ENCODE measurements at regions not wholly inside any gene's neighbourhood (a gene's known extent, or its start where the extent isn't known, plus 50 kb on each side); places are given as distances from the start of the nearest gene placed in this dataset.
"Not testable (repeated sequence)": the region's sequence is repeated elsewhere in the genome, so short reads cannot be mapped to it uniquely, and the experiment has no call there.

- Histone ChIP-seq H3K36me3 (no peaks in the 10 kb centered on the region), H3K4me3 (no peak overlapping the region), H3K9me3 (replicated peaks in 1 of 11) (peaks cover 0 to 6% (median 0%) of the 10 kb centered on the region in 11 experiments; a peak in 1 of 22 replicates), H3K9ac (no peak overlapping the region), H3K27me3 (no peaks in the 10 kb centered on the region), H3K4me1 (peaks cover 0 to 5% (median 0%) of the 10 kb centered on the region in 10 experiments; a peak in 1 of 20 replicates), H4K20me1 (no peaks in the 10 kb centered on the region), H3K4me2 (no peak overlapping the region), H3K27ac (no peak overlapping the region)
- TF ChIP-seq Cebpa-rat (IDR thresholded peaks at IDR 0.05): no peak
These were observed 84.6 kb upstream of the DNAH5 start for GRCh38 chr5:14028938-14029584.

- Histone ChIP-seq H3K27ac (no peak overlapping the region), H3K36me3 (no peaks in the 10 kb centered on the region), H4K20me1 (no peaks in the 10 kb centered on the region), H3K4me3 (no peak overlapping the region), H3K9me3 (replicated peaks in 1 of 11) (peaks cover 0 to 6% (median 0%) of the 10 kb centered on the region in 11 experiments; a peak in 1 of 22 replicates), H3K4me1 (peaks cover 0 to 4% (median 0%) of the 10 kb centered on the region in 10 experiments; a peak in 1 of 20 replicates), H3K27me3 (no peaks in the 10 kb centered on the region), H3K9ac (no peak overlapping the region), H3K4me2 (no peak overlapping the region)
- no peak for TF ChIP-seq Cebpa-rat (IDR thresholded peaks at IDR 0.05)
These were observed 83.7 kb upstream of the DNAH5 start for GRCh38 chr5:14028188-14028587.

DNA sequence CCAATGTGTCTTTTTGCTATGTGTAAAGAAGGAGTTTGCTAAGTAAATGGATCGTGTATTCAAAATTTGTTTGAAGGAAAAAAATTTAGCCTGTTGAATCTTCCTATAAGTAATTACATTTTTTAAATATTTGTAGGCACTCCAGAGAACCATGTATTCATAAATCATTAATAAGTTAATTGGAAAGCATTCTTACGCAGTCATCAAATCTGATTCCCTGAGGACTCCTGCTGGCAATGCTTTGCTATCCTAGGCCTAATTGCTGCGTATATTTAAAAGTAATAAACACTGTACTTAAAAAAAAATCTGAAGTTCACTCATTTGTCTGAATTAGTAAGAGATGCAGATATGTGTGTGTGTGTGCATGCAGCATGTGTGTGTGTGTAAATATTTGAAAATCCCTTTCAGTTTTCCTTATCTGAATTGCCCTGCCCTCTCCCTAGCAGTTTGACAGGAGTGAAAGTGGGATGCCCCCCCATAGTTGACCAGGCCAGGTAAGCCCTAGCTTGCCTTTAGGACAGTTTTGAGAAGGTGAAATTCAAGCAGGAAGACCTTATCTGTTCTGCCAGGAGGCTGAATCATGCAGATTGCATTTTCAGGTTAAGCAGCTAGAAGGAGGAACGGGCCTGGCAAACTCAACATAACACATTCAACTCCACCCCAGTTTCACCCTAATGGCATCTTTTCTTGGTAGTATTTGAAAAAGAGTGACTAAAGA, 81.2 kb upstream of the DNAH5 start:
- Histone ChIP-seq H3K4me1 (no peaks in the 10 kb centered on the region), H3K4me3 (no peak overlapping the region), H3K9ac (no peak overlapping the region), H3K4me2 (no peak overlapping the region), H4K20me1 (no peaks in the 10 kb centered on the region), H3K27me3 (no peaks in the 10 kb centered on the region), H3K27ac (no peak overlapping the region), H3K36me3 (no peaks in the 10 kb centered on the region), H3K9me3 (replicated peaks in 1 of 11) (peaks cover 0 to 6% (median 0%) of the 10 kb centered on the region in 11 experiments; a peak in 1 of 22 replicates)
- TF ChIP-seq Cebpa-rat (IDR thresholded peaks at IDR 0.05): no peak

GRCh38 chr5:14022971-14023370, 78.5 kb upstream of the DNAH5 start:
- Histone ChIP-seq H3K4me1 (no peaks in the 10 kb centered on the region), H3K4me2 (no peak overlapping the region), H3K9ac (no peak overlapping the region), H4K20me1 (no peaks in the 10 kb centered on the region), H3K27ac (no peak overlapping the region), H3K4me3 (no peak overlapping the region), H3K9me3 (replicated peaks in 1 of 11) (peaks cover 0 to 10% (median 5%) of the 10 kb centered on the region in 11 experiments; a peak in 3 of 22 replicates), H3K27me3 (no peaks in the 10 kb centered on the region), H3K36me3 (no peaks in the 10 kb centered on the region)
- no peak for TF ChIP-seq Cebpa-rat (IDR thresholded peaks at IDR 0.05)

DNA sequence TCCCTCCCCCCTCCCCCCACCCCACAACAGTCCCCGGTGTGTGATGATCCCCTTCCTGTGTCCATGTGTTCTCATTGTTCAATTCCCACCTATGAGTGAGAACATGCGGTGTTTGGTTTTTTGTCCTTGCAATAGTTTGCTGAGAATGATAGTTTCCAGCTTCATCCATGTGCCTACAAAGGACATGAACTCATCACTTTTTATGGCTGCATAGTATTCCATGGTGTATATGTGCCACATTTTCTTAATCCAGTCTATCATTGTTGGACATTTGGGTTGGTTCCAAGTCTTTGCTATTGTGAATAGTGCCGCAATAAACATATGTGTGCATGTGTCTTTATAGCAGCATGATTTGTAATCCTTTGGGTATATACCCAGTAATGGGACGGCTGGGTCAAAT, 76.5 kb upstream of the DNAH5 start:
- peaks cover 0 to 11% (median 5%) of the 10 kb centered on the region in 11 experiments; a peak in 3 of 22 replicates for H3K9me3 ChIP-seq (replicated peaks in 1 of 11)
- not testable (repeated sequence) for H3K27me3 ChIP-seq, H4K20me1 ChIP-seq, H3K4me2 ChIP-seq, H3K9ac ChIP-seq, H3K36me3 ChIP-seq, H3K4me1 ChIP-seq, H3K27ac ChIP-seq, H3K4me3 ChIP-seq

- Histone ChIP-seq H4K20me1 (no peaks in the 10 kb centered on the region), H3K9ac (no peak overlapping the region), H3K4me2 (no peak overlapping the region), H3K27me3 (no peaks in the 10 kb centered on the region), H3K27ac (no peak overlapping the region), H3K9me3 (replicated peaks in 1 of 11) (peaks cover 0 to 11% (median 5%) of the 10 kb centered on the region in 11 experiments; a peak in 3 of 22 replicates), H3K4me1 (no peaks in the 10 kb centered on the region), H3K36me3 (no peaks in the 10 kb centered on the region), H3K4me3 (no peak overlapping the region)
- no peak for TF ChIP-seq Cebpa-rat (IDR thresholded peaks at IDR 0.05)
These were observed 75.3 kb upstream of the DNAH5 start for GRCh38 chr5:14019768-14020290.

DNA sequence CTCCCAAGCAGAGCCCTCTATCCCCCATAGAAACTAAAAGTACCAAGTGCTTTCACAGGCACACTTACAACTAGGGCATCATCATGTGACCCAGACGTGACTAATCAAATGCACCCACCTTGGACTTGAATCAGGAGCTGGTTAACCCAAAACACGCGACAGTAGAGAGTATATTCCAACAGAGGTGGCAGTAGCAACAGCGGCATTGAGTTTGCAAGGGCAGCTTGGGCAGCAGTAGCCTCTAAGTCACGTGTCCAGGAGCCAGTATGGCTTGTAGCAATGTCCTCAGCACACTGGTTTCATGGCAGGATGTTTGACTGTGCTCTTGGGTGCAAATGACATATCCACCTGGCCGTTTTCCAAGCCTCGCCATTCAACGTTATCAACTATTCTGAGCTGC, 73.4 kb upstream of the DNAH5 start:
- H3K27me3 ChIP-seq: peaks cover 0 to 4% (median 0%) of the 10 kb centered on the region in 11 experiments; a peak in 3 of 22 replicates
- TF ChIP-seq Cebpa-rat (IDR thresholded peaks at IDR 0.05): no peak
- no peak overlapping the region for H3K27ac ChIP-seq
- H3K4me2 ChIP-seq: no peak overlapping the region
- no peak overlapping the region for H3K9ac ChIP-seq
- H3K4me3 ChIP-seq: no peak overlapping the region
- H3K36me3 ChIP-seq: no peaks in the 10 kb centered on the region
- H3K4me1 ChIP-seq: no peaks in the 10 kb centered on the region
- H4K20me1 ChIP-seq: no peaks in the 10 kb centered on the region
- H3K9me3 ChIP-seq (replicated peaks in 1 of 11): peaks cover 0 to 11% (median 5%) of the 10 kb centered on the region in 11 experiments; a peak in 3 of 22 replicates

DNA sequence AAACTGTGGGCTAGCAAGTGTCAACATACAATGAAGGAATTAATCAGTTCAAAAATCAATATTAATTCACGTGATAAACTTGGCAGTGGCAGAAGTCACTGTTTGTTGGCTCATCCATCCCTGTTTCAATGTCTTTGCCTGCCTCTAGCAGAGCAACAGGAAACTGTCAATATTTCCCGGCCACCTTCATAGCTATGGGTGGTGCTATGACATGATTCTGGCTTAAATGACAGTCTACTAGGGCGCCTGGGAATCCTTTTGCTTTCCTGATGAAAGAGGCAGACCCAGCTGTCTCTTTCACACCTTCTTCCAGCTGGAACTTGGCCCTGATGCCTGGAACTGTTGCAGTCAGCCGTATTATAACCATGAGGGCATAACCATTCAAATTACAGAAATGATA, 72.1 kb upstream of the DNAH5 start:
- H3K27ac ChIP-seq: no peak overlapping the region
- H3K36me3 ChIP-seq: no peaks in the 10 kb centered on the region
- no peak overlapping the region for H3K4me3 ChIP-seq
- no peak for TF ChIP-seq Cebpa-rat (IDR thresholded peaks at IDR 0.05)
- H3K9ac ChIP-seq: no peak overlapping the region
- H3K4me1 ChIP-seq: peaks cover 0 to 9% (median 3%) of the 10 kb centered on the region in 10 experiments; a peak in 5 of 20 replicates
- H3K9me3 ChIP-seq (replicated peaks in 1 of 11): peaks cover 0 to 11% (median 5%) of the 10 kb centered on the region in 11 experiments; a peak in 3 of 22 replicates
- no peaks in the 10 kb centered on the region for H4K20me1 ChIP-seq
- H3K27me3 ChIP-seq: peaks cover 0 to 16% (median 7%) of the 10 kb centered on the region in 11 experiments; a peak in 11 of 22 replicates
- H3K4me2 ChIP-seq: no peak overlapping the region
